SK-N-SH treated with all-trans-retinoic acid at 6 μM for 48 hours (cell line): ENCODE measurements at regions not wholly inside any gene's neighbourhood (a gene's known extent, or its start where the extent isn't known, plus 50 kb on each side); places are given as distances from the start of the nearest gene placed in this dataset.

ENCODE experiments used
- ARNTL ChIP-seq: fragments of 450-650 bp; formaldehyde crosslinking; IDR thresholded peaks from 2 replicates; pipeline ENCODE4 v1.5.0; 2020; ENCODE audit warnings: low read depth, mild to moderate bottlenecking, moderate library complexity, borderline replicate concordance
- PPARA ChIP-seq: fragments of 250-450 bp; sonication (Bioruptor Pico); IDR thresholded peaks from 2 replicates; pipeline ENCODE4 v1.5.0; 2020; ENCODE audit warnings: mild to moderate bottlenecking, borderline replicate concordance
- RARB ChIP-seq: fragments of 250-450 bp; sonication (Bioruptor Pico); IDR thresholded peaks from 2 replicates; pipeline ENCODE4 v1.8.0; 2021; ENCODE audit warnings: mild to moderate bottlenecking, moderate library complexity
- TCF4 ChIP-seq: fragments of 250-450 bp; sonication (Bioruptor Pico); IDR thresholded peaks from 2 replicates; pipeline ENCODE4 v1.8.0; 2021; ENCODE audit warnings: mild to moderate bottlenecking, moderate library complexity, borderline replicate concordance
- TOX ChIP-seq: fragments of 250-450 bp; sonication (Bioruptor Pico); IDR thresholded peaks from 2 replicates; pipeline ENCODE4 v1.8.0; 2021; ENCODE audit warnings: mild to moderate bottlenecking, moderate library complexity, borderline replicate concordance
- ZFP30 ChIP-seq: fragments of 450-650 bp; formaldehyde crosslinking; IDR thresholded peaks from 2 replicates; pipeline ENCODE4 v1.5.0; 2022; ENCODE audit warnings: mild to moderate bottlenecking, moderate library complexity
- TF ChIP-seq, protein P1 (sequence below): fragments of 250-450 bp; sonication (Bioruptor Pico); IDR thresholded peaks from 2 replicates; pipeline ENCODE4 v1.5.1; 2021; ENCODE audit warnings: mild to moderate bottlenecking, moderate library complexity
- TF ChIP-seq, protein P2 (sequence below): fragments of 250-450 bp; sonication (Bioruptor Pico); IDR thresholded peaks from 2 replicates; pipeline ENCODE4 v1.8.0; 2021; ENCODE audit warnings: low read depth, mild to moderate bottlenecking, moderate library complexity, borderline replicate concordance

DNA sequence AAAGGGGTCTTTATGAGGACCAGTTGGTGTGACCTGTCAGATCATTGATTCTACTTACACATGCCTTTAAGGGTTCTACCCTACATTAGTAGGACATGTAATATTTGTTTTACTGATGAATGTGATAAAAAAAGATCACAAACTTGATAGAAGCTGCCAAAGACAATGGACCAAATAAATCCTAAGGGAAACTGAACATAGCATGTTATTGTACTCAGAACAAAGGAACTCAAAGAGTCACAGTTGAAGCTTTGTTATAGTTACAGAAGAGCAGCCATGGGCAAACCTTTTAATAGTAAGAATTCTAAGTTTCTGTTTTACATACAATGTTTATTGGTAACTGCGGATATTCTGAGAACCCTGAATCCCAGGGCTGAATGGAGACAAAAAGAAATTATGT lies 780.1 kb downstream of the SLITRK6 start:
- TF ChIP-seq, protein P1, sequence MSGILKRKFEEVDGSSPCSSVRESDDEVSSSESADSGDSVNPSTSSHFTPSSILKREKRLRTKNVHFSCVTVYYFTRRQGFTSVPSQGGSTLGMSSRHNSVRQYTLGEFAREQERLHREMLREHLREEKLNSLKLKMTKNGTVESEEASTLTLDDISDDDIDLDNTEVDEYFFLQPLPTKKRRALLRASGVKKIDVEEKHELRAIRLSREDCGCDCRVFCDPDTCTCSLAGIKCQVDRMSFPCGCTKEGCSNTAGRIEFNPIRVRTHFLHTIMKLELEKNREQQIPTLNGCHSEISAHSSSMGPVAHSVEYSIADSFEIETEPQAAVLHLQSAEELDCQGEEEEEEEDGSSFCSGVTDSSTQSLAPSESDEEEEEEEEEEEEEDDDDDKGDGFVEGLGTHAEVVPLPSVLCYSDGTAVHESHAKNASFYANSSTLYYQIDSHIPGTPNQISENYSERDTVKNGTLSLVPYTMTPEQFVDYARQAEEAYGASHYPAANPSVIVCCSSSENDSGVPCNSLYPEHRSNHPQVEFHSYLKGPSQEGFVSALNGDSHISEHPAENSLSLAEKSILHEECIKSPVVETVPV: no peak
- TF ChIP-seq ARNTL (CRISPR knock-in tag): no peak
- no peak for TF ChIP-seq RARB (CRISPR knock-in tag)
- TF ChIP-seq ZFP30: no peak
- TF ChIP-seq TOX (CRISPR knock-in tag): no peak
- no peak for TF ChIP-seq PPARA (CRISPR knock-in tag)
- no peak for TF ChIP-seq TCF4 (CRISPR knock-in tag)
- TF ChIP-seq, protein P2, sequence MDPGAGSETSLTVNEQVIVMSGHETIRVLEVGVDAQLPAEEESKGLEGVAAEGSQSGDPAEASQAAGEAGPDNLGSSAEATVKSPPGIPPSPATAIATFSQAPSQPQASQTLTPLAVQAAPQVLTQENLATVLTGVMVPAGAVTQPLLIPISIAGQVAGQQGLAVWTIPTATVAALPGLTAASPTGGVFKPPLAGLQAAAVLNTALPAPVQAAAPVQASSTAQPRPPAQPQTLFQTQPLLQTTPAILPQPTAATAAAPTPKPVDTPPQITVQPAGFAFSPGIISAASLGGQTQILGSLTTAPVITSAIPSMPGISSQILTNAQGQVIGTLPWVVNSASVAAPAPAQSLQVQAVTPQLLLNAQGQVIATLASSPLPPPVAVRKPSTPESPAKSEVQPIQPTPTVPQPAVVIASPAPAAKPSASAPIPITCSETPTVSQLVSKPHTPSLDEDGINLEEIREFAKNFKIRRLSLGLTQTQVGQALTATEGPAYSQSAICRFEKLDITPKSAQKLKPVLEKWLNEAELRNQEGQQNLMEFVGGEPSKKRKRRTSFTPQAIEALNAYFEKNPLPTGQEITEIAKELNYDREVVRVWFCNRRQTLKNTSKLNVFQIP (CRISPR knock-in tag): no peak
